SU-DHL-6 (cell line): ENCODE measurements at regions not wholly inside any gene's neighbourhood (a gene's known extent, or its start where the extent isn't known, plus 50 kb on each side); places are given as distances from the start of the nearest gene placed in this dataset.

ENCODE experiments used
- H2AFZ ChIP-seq: fragments of 200-600 bp; sonication (generic); 2 replicates; pipeline ENCODE4 v1.6.1; 2014; ENCODE audit warnings: low read depth, mild to moderate bottlenecking, moderate library complexity, mixed read lengths, antibody characterized with exemption, low read length; ENCODE audit not compliant: severe bottlenecking
- H3F3A ChIP-seq: fragments of 200-600 bp; shearing (Covaris generic); 2 replicates; pipeline ENCODE4 v1.6.0; 2016; ENCODE audit warnings: antibody characterized with exemption, mild to moderate bottlenecking; ENCODE audit not compliant: insufficient read depth
- H3K27ac ChIP-seq: fragments of 200-600 bp; sonication (generic); 2 replicates; pipeline ENCODE4 v1.5.1; 2016; ENCODE audit warnings: low read depth, mild to moderate bottlenecking, low read length, moderate library complexity, mixed read lengths
- H3K27me3 ChIP-seq: fragments of 200-600 bp; sonication (generic), shearing (Covaris generic); 2 replicates; pipeline ENCODE4 v1.6.0; 2014; ENCODE audit warnings: mild to moderate bottlenecking, low read length
- H3K36me3 ChIP-seq: fragments of 200-600 bp; sonication (generic); 2 replicates; pipeline ENCODE4 v1.6.1; 2014; ENCODE audit warnings: mild to moderate bottlenecking, low read length, mixed read lengths
- H3K4me2 ChIP-seq: fragments of 300-600, 200-600 bp; shearing (Covaris generic), sonication (generic); 2 replicates; pipeline ENCODE4 v1.6.0; 2014; ENCODE audit warnings: low read length, low read depth, mild to moderate bottlenecking; ENCODE audit not compliant: poor library complexity, severe bottlenecking
- H3K4me3 ChIP-seq: fragments of 200-600 bp; sonication (generic); 2 replicates; pipeline ENCODE4 v1.5.1; 2014; ENCODE audit warnings: antibody characterized with exemption, low read length, mild to moderate bottlenecking, mixed read lengths; ENCODE audit not compliant: insufficient read depth, poor library complexity, severe bottlenecking
- H3K79me2 ChIP-seq: fragments of 200-600 bp; sonication (generic); 2 replicates; pipeline ENCODE4 v1.6.1; 2014; ENCODE audit warnings: mild to moderate bottlenecking, low read length, moderate library complexity; ENCODE audit not compliant: insufficient read depth
- H3K9ac ChIP-seq: fragments of 200-600 bp; sonication (generic); 2 replicates; pipeline ENCODE4 v1.7.0; 2014; ENCODE audit warnings: mild to moderate bottlenecking, low read length
- H3K9me2 ChIP-seq: fragments of 200-600 bp; sonication (generic); replicated peaks from 2 replicates; pipeline ENCODE4 v1.6.1; 2014; ENCODE audit warnings: low read length; ENCODE audit not compliant: insufficient read depth
- H3K9me3 ChIP-seq: fragments of 200-600 bp; sonication (generic); 2 replicates; pipeline ENCODE4 v1.6.1; 2014; ENCODE audit warnings: low read length, mixed read lengths; ENCODE audit not compliant: insufficient read depth
- H4K20me1 ChIP-seq: fragments of 200-600 bp; sonication (generic); 2 replicates; pipeline ENCODE4 v1.6.1; 2014; ENCODE audit warnings: low read depth, mild to moderate bottlenecking, antibody characterized with exemption, low read length, moderate library complexity, mixed read lengths
- CTCF ChIP-seq: fragments of 200-600 bp; sonication (generic); IDR thresholded peaks from one replicate; pipeline ENCODE4 v1.5.1; 2017; ENCODE audit warnings: antibody characterized with exemption, mild to moderate bottlenecking, low read length, moderate library complexity; ENCODE audit not compliant: insufficient read depth, poor library complexity, severe bottlenecking
- EZH2phosphoT487 ChIP-seq: fragments of 200-600 bp; sonication (generic), shearing (Covaris generic); conservative IDR thresholded peaks from 2 replicates; pipeline ENCODE4 v1.6.1; 2018; ENCODE audit warnings: mild to moderate bottlenecking, antibody characterized with exemption, low read length, moderate library complexity, mixed read lengths

GRCh38 chr2:126107883-126108282 lies 548.1 kb upstream of the GYPC start:
- H3K4me2 ChIP-seq, result no peak overlapping the region
- H3K9me2 ChIP-seq, result no peaks in the 10 kb centered on the region; the same call in 1 of the 2 replicates
- H3K27ac ChIP-seq, result no peak overlapping the region
- TF ChIP-seq EZH2phosphoT487 (no peak), CTCF (no peak)
- H3K9ac ChIP-seq, result no peak overlapping the region
- H4K20me1 ChIP-seq, result no peaks in the 10 kb centered on the region
- no peaks in the 10 kb centered on the region for H3F3A ChIP-seq
- no peak overlapping the region for H2AFZ ChIP-seq
- H3K27me3 ChIP-seq, result no peaks in the 10 kb centered on the region
- H3K36me3 ChIP-seq, result no peaks in the 10 kb centered on the region
- H3K4me3 ChIP-seq, result no peak overlapping the region
- H3K9me3 ChIP-seq, result no peaks in the 10 kb centered on the region
- H3K79me2 ChIP-seq, result no peaks in the 10 kb centered on the region

GRCh38 chr2:126115975-126116374 lies 540.0 kb upstream of the GYPC start:
- H3K27me3 ChIP-seq, result no peaks in the 10 kb centered on the region
- no peak overlapping the region for H3K9ac ChIP-seq
- H3K36me3 ChIP-seq, result no peaks in the 10 kb centered on the region
- TF ChIP-seq CTCF, result no peak
- H3K9me2 ChIP-seq, result no peaks in the 10 kb centered on the region
- no peaks in the 10 kb centered on the region for H4K20me1 ChIP-seq
- H3K4me2 ChIP-seq, result no peak overlapping the region
- no peaks in the 10 kb centered on the region for H3K9me3 ChIP-seq
- no peak overlapping the region for H3K27ac ChIP-seq
- no peak overlapping the region for H2AFZ ChIP-seq
- H3F3A ChIP-seq, result no peaks in the 10 kb centered on the region
- H3K79me2 ChIP-seq, result no peaks in the 10 kb centered on the region
- no peak overlapping the region for H3K4me3 ChIP-seq

- H3K9me2 ChIP-seq, result no peaks in the 10 kb centered on the region
- no peaks in the 10 kb centered on the region for H3K36me3 ChIP-seq
- H3K27ac ChIP-seq, result no peak overlapping the region
- no peak overlapping the region for H3K9ac ChIP-seq
- H3K4me2 ChIP-seq, result no peak overlapping the region
- no peaks in the 10 kb centered on the region for H3F3A ChIP-seq
- no peaks in the 10 kb centered on the region for H4K20me1 ChIP-seq
- no peaks in the 10 kb centered on the region for H3K27me3 ChIP-seq
- H3K79me2 ChIP-seq, result no peaks in the 10 kb centered on the region
- H3K9me3 ChIP-seq, result no peaks in the 10 kb centered on the region
- no peak overlapping the region for H2AFZ ChIP-seq
- no peak overlapping the region for H3K4me3 ChIP-seq
- TF ChIP-seq EZH2phosphoT487, result no peak
- TF ChIP-seq CTCF, result no peak
Measured at GRCh38 chr2:126117886-126118285, 538.1 kb upstream of the GYPC start.

- no peak overlapping the region for H3K27ac ChIP-seq
- TF ChIP-seq CTCF (no peak), EZH2phosphoT487 (no peak)
- H3K36me3 ChIP-seq, result no peaks in the 10 kb centered on the region
- H3K27me3 ChIP-seq, result no peaks in the 10 kb centered on the region
- no peaks in the 10 kb centered on the region for H3K9me3 ChIP-seq
- H3F3A ChIP-seq, result no peaks in the 10 kb centered on the region
- H3K9me2 ChIP-seq, result no peaks in the 10 kb centered on the region
- no peak overlapping the region for H3K9ac ChIP-seq
- H4K20me1 ChIP-seq, result no peaks in the 10 kb centered on the region
- H2AFZ ChIP-seq, result no peak overlapping the region
- no peak overlapping the region for H3K4me2 ChIP-seq
- no peak overlapping the region for H3K4me3 ChIP-seq
- no peaks in the 10 kb centered on the region for H3K79me2 ChIP-seq
Measured at GRCh38 chr2:126145752-126146151, 510.2 kb upstream of the GYPC start.
